ENCODE measurements at regions not wholly inside any gene's neighbourhood (a gene's known extent, or its start where the extent isn't known, plus 50 kb on each side); places are given as distances from the start of the nearest gene placed in this dataset.

DNA sequence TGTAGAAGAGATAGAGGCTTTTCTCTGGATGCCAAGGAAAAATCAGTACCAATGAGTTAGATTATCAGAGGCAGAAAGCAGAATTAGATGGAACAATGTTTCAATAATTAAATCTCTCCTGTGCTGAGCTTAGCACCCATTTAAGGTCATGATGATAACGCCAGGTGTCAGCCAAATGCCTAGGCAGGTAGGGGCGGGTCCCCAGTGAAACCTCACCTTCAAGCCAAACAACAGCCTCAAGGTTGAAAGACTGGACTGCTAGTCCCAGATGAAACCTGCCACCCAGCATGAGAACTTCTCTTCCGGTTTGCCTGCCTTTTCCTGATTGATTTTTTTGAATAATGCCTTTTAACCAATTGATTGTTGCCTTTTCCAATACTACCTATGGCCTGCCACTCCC lies 363.0 kb downstream of the PLOD2 start:
- no peak for DNase-seq

DNA sequence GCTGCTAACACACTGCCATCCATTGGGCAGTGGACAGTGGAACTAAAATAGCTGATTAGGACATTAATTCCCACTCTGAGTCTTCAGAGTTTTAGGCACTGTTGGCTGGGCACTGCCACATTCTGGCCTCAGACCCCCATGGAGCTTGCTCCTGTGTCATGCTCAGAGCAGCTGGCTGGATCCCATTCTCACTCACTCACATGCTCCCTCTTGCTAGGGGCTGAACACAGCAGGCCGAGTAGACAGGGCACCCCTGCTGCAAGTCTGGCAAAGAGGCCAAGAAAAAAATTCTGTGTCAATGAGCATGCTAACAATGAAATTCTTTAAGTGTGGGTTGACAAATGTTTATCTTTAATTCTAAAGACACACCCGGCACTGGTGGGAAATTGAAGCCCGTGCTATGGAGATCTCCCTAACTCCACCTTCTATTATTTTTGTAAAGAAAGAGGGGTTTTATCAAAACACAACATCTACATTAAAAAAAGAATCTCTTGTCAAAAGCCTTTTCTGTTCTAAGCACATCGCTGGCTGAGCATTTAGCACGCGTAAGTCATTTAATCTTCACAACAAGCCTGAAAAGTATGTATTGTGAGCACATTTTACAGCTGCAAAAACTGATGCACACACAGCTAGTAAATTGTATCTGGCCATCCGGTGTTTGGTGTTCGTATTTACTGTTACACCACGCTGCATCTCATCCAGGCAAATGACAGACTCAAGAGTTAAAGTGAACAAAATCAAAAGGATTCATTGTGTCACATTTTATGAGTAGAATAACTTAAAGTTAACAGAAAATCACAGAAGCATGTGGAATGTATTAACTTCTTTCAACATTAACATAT lies 362.1 kb downstream of the PLOD2 start:
- no peak for DNase-seq

GRCh38 chr3:145801696-145802095 lies 359.3 kb downstream of the PLOD2 start:
- DNase-seq = no peak

DNA sequence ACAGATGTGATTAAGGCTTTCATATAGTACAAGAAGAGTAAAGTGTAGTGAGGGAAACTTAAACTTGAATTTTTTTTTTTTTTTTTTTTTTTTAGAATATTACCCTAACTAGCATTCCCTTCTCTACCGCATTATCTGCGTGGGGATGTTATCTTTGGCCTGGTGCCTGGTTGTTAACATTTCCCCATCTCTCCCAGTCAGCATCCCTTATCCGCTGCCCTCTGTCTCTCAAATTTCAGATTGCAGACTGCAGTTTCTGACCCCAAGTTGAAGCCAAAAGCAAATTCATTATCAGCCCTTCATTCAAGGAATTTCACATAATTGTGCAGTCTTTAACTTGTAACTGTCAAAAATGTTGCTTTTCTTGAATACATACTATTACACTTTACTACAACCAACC lies 353.0 kb downstream of the PLOD2 start:
- DNase-seq = peak; percentile 13

DNA sequence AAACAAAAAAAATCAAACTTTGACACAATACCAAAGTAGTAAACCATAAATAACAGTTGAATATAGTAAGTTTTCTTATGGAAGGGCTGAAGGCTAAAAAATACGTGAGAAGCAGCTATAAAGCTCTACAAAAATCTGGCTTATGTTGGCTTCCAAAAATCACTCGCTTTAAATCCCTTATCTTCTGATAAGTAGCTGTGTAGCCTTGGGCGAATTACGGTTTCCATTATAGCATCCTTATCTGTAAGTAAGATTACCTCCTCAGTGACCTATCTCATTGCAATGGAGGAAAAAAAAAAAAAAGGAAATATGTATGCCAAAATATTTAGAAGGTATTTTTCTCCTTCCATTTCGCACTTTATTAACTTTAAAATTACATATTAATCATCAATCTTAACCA lies 348.6 kb downstream of the PLOD2 start:
- DNase-seq = no peak

- no peak for DNase-seq
Measured at GRCh38 chr3:145815707-145816413, 345.1 kb downstream of the PLOD2 start.

GRCh38 chr3:145817870-145818483 lies 343.0 kb downstream of the PLOD2 start:
- no peak for DNase-seq

DNA sequence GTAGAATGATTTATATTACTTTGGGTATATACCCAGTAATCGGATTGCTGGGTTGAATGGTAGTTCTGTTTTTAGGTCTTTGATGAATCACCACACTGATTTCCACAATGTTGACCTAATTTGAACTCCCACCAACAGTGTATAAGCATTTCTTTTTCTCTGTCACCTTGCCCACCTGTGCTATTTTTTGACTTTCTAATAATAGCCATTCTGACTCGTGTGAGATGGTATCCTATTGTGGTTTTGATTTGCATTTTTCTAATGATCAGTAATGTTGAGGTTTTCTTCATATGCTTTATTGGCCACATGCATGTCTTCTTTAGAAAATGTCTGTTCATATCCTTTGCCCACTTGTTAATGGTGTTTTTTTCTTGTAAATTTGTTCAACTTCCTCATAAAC lies 340.8 kb downstream of the PLOD2 start:
- DNase-seq = no peak

GRCh38 chr3:145842294-145842902 lies 318.6 kb downstream of the PLOD2 start:
- DNase-seq = no peak

DNA sequence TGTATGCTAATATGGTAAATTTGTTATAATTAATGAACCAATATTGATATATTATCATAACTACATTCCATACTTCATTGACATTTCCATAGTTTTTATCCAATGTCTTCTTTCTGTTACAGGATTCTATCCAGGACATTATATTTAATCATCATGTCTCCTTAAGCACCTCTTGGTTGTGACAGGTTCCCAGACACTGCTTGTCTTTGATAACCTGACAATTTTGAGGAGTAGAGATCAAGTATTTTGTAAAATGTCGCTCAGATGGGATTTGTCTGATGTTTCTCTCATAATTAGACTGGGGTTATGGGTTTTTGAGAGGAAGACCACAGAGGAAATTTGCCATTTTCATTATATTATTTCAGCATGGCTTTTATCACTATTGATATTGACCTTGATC lies 317.4 kb downstream of the PLOD2 start:
- DNase-seq = no peak

- no peak for DNase-seq
Measured at GRCh38 chr3:145849115-145849514, 311.9 kb downstream of the PLOD2 start.

- no peak for DNase-seq
Measured at GRCh38 chr3:145854499-145854898, 306.5 kb downstream of the PLOD2 start.

DNA sequence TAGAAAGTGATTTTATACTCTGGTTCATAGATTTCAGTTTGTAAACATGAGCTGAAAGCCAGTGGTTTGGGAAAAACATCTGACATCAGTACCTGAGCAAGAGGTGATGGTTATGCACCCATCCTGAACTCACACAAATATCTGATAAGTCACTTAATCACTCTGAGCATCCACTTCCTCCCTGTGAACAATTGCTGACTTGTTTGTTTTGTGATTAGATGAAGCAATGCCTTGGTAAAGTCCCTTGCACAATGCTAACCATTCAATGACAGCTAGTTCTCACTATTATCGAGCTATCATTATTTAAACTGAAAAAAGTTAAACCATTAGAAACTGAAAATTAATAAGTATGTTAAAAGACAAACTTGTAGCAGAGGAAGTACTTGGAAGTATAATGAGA lies 303.0 kb downstream of the PLOD2 start:
- no peak for DNase-seq

DNA sequence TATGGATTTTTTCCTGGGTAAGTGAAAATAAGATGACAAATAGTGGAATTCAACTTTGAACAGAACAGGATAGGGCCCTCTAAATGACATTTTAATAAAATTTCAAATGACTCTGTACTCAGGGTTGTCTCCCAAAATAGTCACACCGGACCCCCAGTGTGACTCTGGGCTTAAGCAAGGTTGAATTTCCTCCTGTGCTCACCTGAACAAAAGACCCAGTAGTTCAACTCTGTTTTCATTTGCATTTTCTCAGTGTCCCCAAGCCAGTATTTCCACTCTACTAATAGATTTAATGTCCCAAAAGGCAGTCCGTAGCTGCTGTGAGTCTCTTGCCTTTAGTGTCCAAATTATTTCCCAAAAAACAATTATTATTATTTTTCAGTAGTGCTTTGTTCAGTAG lies 296.6 kb downstream of the PLOD2 start:
- DNase-seq = no peak

DNA sequence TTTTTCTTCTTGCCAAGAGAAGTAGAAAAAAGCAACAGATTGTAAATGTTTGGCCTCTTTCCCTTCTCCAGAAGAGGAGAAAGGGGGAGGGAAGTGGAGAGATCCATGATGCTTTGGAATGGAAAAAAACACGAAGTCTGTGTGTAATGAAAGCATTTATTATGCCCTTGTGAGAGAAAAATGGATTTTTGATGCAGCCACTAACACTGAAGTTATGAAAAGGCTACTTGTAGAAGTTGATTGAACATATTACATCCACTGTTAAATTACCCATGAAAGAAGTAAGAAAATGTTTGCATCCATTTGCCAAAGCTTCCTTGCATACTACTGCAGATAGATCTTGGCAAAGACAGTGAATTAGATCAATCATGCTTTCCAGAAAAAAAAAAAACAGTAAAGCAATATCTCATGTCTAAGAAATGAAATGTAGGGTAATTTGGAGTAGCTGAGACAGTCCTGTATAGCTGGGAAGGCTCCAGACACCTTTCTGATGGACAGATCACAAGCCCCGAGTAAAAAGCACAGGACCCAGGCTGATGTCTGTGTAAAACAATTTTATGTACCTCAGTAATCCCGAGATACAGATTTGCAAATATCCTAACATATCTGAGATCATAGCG lies 295.5 kb downstream of the PLOD2 start:
- no peak for DNase-seq

GRCh38 chr3:145869958-145870357 lies 291.0 kb downstream of the PLOD2 start:
- DNase-seq = no peak

DNA sequence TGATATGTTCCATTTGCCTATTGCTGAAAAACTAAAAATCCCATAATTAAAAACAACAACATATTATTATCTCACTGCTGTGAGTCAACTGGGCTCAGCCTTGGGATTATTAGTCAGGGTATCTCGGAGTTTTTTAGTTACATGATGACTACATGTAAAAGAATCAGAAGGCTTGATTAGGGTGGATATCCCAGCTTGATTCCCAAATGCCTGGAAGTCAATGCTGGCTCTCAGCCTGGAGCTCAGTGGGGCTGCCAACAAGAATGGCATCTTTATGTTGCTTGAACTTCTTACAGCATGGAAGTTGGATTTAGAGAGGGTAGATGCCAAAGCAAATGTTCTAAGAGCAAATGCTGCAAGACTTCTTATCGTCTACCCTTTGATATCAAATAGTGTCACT lies 278.5 kb downstream of the PLOD2 start:
- no peak for DNase-seq

GRCh38 chr3:145889730-145890129 lies 271.3 kb downstream of the PLOD2 start:
- DNase-seq = no peak

DNA sequence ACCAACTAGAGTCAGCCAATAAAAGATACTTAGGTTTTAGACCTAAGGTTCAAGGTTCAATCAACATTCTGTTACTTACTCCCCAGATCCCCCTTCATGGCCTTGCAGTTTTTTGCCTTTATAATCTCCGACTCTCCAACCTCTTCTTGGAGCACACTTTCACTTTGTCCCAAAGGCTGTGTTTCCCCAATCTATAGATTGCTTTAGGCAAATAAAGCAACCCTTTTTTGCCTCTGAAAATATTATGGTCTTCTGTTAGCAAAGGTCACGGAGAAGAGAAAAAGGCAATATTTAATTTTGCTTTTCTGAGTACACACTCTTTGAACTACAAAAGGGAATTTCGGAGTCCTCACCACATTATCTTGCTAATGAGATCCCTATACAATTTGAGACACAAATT lies 268.1 kb downstream of the PLOD2 start:
- no peak for DNase-seq

GRCh38 chr3:145893331-145893730 lies 267.7 kb downstream of the PLOD2 start:
- DNase-seq = peak; percentile 68

DNA sequence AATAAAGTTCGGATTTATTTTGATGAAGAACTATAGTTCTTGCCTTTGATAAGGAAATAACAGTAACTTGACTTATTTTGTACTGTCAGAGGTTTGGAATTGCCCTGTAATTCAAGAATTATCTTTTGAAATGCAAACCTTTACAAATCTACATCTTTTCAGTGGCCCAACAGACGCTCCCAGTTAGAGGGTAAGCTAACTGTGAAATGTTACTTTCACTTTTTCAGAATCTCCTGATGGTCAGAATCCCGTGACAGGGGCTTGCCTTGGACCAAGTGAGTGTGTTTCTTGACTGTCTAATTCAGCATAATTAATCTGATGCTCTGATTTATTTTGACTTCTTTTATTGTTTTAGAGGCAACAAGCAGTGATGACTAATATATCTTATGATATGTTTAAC lies 262.5 kb downstream of the PLOD2 start:
- no peak for DNase-seq

GRCh38 chr3:145899241-145899640 lies 261.7 kb downstream of the PLOD2 start:
- DNase-seq = no peak
